Stimulated activated CD8-positive, alpha-beta memory T cell treated with anti-CD3 and anti-CD28 coated beads, Interleukin-12 subunit alpha, Interleukin-12 subunit beta, amount 100 ng/mL, for 1 hour (primary cell): ENCODE measurements at regions not wholly inside any gene's neighbourhood (a gene's known extent, or its start where the extent isn't known, plus 50 kb on each side); places are given as distances from the start of the nearest gene placed in this dataset.
"Not testable (repeated sequence)": the region's sequence is repeated elsewhere in the genome, so short reads cannot be mapped to it uniquely, and the experiment has no call there.

Experiments used
- DNase-seq: peaks from one replicate; pipeline ENCODE4 v3.0.0-alpha.2; 2020; ENCODE audit warnings: low read depth

DNA sequence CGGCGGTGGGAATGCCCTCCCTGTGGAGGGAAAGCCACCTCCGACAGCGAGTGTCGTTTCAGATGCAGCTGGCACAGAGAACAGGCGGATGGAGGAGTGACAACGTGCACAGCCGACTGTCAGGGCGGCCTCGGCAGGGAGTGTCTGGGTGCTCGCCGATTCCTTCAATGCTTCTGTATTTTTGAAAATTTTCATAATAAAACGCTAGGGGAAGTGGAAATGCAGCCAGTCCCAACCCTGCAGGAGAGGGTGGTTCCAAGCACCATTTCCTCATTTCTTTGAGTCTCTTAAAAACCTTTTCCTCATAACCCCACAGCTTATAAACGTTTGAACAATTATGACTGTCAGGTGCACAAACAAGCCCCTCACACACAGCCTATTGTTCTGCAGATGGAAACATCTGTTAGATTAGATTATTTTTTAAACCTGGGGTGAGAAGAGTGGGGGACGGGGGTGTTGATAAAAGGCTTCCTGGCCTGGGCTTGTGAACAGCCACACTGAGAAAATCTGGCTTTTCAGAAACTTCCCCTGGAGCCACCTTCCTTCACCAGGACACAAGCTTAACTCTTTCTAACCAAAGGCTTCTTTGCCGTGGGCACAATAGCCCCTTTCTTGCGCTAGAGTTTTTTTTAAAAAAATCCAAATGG lies 228.9 kb downstream of the ANKRD60 start:
- no peak for DNase-seq

DNA sequence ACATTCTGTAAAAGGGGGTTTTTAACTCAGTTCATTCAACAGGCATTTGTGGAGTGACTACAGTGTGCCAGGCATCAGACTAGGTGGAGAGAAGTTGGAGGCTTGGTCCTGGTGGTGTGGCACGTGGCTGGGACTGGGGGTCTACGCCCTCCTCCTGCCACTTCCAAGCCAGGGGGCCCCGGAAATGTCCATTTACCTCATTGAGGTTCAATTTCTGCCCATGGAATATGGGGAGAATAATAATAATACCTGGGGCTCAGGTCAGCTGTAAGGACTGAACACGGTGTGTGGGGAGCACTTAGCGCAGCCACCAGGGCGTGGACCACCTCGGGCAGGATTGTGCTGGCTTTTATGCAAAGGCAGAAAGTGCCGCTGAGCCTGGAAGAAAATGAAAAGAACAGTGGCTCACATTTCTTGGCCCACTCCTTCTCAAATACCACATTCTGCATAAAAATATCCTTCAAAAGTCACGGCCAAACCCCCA lies 229.4 kb downstream of the ANKRD60 start:
- no peak for DNase-seq

DNA sequence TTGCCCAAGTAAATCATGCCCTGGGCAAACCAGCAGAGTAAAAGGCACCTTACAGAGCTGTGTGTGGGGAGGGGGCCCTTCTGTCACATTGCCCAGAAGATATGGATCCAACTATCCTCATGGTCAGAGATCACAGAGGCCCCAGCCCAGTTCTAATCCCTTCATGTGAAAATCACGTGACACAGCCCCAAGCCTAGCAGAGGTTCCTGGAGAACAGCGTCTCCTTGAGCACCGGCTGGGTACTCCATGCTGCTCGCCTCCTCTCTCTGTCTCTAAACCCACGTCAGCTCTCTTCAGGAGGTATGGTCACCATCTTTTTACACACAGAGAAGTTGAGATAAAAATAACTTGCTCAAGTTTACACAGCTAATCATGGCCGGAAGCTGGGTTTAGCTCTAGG lies 230.2 kb downstream of the ANKRD60 start:
- no peak for DNase-seq

GRCh38 chr20:57996936-57997890 lies 231.2 kb downstream of the ANKRD60 start:
- DNase-seq, result no peak

DNA sequence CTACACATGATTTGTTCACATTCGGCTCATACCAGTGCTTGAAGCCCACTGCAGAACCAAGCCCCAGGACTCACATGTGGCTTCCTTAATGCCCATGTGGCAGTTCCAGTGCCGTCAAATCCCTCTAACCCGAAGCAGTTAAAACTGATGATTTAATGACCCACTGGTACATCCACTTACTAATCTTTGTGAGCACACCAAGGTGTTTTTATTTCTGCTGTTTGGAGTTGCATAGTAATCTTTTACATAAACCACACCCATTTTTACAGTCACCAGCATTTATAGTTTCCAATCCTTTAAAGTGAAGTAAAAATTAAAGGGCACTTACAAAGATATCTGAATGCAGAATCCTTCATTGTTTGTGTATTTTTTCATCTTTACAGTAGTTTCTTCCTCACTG lies 232.0 kb downstream of the ANKRD60 start:
- DNase-seq, result no peak

DNA sequence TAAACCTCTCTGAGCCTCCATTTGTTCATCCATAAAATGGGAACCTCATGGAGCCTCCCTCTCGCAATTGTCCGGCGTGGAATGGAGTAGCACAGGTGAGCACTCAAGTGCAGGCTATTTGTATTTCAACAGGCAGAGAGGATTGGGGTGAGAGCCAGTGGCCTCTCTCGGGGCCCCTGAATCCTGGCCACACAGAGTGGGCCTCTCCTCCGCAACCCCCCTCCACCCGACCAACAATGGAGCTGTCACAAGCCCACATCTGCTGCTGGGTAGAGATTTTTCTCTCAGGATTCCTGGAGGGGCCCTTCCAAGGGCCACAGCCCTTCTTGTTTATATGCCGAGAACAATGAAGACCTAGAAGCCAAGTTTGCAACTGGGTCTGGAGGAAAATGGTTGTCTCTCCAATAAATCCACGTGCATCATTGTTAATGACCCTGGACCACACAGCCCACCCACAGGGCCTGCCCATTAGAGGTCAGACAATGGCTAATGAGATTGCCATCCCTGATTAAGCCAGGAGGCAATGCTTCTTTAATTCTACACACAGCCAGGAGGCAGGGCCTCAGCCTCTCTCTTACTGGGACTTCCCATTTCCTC lies 233.0 kb downstream of the ANKRD60 start:
- DNase-seq, result no peak

- DNase-seq, result no peak
Observed at GRCh38 chr20:57993716-57994431, 234.6 kb downstream of the ANKRD60 start.

- DNase-seq, result no peak
Observed at GRCh38 chr20:57991211-57991881, 237.1 kb downstream of the ANKRD60 start.

DNA sequence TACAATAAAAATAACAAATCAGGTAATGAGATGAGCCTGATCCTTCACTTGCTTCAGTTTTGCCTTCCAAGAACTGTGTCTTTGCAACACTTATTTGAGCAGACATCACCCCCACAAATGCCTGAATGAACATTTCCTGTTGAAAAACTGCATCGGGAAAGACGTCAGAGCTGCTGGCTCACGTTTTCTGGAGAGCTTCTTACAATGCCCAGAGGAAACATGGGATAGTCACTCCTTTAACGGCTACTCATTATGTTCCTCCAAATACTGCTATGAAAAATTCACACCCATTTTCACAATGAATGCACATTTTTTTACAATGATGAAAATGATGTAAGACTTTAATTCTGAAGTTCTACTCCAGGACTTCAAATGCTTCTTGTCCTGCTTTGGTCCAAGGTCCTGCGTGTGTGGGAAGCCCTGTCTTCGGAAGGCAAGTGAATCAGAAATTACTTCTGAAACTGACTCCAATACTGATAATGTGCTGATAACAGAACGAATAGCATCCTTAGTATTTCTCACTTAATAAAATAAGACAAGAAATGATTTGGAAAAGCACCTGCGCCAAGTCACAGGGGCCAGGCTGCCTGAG lies 238.0 kb downstream of the ANKRD60 start:
- no peak for DNase-seq

DNA sequence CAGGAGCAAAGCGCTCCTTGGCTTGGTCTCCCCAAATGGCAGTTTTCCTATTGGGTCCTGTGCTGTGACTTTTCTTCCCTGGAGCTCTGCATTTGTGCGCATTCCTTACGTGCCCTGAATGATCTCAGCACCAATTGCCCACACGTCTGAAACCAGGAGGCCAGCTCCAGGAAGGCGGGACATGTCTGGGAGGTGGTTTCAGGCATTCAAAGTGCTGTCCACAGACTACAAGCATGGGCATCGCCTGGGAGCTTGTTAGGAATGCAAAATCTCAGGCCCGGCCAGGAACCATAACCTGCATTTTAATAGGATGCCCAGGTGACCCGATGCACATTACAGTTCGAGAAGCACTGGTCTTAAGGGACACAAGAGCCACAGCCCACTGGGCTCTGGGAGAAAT lies 239.6 kb downstream of the ANKRD60 start:
- no peak for DNase-seq

DNA sequence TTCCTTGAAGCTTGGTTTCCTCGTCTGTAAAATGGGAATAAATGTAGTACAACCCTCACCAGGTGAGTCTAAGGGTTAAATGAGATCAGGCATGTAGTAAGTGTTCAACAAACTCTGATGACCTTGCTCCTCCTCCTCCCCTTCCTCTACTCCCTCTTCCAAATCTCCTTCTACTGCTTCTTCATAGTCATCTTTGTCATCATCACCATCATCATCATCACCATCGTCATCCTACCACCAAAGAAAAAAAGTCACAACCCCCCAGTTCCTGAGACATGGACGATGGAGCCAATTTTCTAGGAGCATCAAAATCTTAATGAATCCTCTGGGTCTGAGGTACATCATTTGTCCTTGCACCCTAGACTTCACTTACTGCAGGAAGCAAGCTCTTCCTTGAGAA lies 240.0 kb downstream of the ANKRD60 start:
- DNase-seq, result no peak

DNA sequence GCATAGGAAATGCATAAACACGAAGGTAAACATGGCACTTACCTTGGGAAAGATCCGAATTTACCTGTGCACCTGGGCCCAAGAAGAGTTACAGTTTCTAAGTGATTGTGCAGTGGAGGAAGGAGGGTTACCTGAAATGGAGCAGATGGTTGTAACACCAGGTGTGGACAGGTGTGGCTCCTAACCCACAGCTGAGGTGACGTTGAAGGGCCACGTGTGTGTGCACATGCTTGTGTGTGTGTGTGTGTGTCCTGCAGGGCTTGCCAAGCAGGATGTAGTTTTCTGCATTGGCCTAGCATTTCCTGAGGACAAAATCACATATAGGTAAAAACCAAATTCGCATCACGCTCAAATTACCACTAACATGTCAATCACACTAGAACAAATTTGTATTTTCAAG lies 240.8 kb downstream of the ANKRD60 start:
- no peak for DNase-seq

- no peak for DNase-seq
Observed at GRCh38 chr20:57986666-57987065, 241.8 kb downstream of the ANKRD60 start.

- DNase-seq, result no peak
Observed at GRCh38 chr20:57985278-57985677, 243.2 kb downstream of the ANKRD60 start.

DNA sequence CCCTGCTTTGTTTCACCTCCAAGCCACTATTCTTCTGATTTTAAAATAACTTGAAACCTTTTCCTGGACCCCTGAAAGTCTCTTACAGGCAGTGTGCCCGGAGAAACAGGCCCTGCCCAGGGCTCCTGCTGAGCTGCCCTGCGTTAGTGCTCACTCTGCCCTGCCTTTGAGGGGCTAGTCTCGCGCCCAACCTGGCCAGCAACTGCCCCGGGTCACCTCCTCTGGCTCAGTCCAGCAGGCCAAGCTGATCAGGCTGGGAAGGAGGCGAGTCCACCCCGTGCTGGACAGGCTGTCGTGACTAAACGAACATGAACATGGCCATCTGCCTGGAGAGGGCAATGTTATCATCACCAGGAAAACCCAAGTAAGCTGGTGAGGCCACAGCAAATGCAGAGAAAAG lies 245.4 kb downstream of the ANKRD60 start:
- DNase-seq, result no peak

DNA sequence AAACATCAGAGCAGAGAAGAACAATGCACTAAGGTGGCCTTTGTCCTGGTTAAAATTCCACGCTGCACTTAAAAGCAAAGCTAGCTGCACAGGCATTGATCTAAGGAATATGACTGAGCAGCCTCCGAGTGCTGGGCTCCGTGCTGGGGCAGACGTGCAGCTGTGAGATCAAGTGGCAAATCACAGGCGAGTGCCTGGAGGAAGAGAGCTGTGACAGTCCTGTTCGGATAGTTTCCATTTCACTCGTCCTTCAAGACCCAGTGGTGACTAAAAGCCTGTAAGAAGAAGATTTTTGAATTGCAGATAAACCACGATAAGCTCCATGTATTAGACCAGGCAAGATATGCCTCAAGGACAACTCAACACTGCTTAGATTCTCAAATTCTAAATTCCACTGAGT lies 247.9 kb downstream of the ANKRD60 start:
- DNase-seq, result no peak

DNA sequence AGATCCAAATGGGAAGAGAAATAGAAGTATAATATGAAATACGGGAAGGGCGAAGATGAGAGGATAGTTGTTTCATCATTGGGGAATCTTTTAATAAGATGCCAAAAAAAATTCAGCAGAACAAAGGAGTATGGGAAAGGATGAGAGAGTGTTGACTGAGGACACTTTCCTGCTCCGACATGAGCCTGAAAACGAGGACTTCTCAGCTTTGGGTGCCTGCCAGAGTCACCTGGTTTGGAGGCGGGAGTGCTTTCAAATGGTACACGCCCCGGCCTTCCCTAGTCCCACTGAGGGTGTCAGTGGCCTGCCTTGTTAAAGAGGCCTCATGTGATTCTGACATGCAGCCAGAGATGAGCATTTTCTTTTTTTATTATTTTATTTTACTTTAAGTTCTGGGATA lies 250.9 kb downstream of the ANKRD60 start:
- no peak for DNase-seq

- no peak for DNase-seq
Observed at GRCh38 chr20:57977141-57977540, 251.3 kb downstream of the ANKRD60 start.

DNA sequence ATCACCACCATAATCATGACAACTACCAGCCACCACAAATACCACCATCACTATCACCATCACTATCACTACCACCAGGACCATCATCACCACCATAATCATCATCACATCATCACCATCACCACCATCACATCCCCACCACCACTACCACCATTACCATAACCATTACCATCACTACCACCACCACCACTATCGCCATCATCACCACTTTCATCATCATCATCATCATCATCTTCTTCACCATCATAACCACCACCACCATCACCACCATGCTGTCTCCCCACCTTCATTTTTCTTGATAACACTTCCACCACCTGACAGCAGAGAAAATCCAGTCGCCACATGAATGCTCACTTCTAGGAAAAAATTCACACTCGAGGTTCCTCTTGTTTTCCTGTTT lies 253.6 kb downstream of the ANKRD60 start:
- no peak for DNase-seq

DNA sequence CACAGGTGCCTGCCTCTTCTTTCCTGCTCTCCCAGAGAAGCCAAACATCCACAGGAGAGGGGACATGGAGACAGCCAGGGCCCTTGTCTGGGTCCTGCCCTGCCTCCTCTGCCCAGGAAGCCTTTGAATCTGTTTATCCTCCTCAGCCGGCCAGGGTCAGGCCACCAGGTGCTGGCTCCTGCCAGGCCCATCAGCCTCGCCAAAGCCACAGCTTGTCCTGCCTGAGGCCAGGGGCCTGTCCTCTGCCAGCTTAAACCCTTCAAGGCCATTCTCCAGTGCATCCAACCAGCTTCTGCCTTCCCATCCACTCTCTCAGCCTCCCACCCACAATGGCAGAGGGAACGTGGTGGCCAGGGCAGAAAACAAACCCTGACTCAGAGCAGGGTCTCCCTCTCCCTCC lies 254.6 kb downstream of the ANKRD60 start:
- no peak for DNase-seq

GRCh38 chr20:57971583-57971982 lies 256.9 kb downstream of the ANKRD60 start:
- not testable (repeated sequence) for DNase-seq
